AG08396 (cell line): ENCODE measurements at regions not wholly inside any gene's neighbourhood (a gene's known extent, or its start where the extent isn't known, plus 50 kb on each side); places are given as distances from the start of the nearest gene placed in this dataset.

Source experiments
- DNase-seq: peaks from one replicate; pipeline ENCODE4 v3.0.0; 2012; ENCODE audit warnings: low spot score, mixed read lengths

DNA sequence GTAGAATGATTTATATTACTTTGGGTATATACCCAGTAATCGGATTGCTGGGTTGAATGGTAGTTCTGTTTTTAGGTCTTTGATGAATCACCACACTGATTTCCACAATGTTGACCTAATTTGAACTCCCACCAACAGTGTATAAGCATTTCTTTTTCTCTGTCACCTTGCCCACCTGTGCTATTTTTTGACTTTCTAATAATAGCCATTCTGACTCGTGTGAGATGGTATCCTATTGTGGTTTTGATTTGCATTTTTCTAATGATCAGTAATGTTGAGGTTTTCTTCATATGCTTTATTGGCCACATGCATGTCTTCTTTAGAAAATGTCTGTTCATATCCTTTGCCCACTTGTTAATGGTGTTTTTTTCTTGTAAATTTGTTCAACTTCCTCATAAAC lies 340.8 kb downstream of the PLOD2 start:
- DNase-seq = no peak

DNA sequence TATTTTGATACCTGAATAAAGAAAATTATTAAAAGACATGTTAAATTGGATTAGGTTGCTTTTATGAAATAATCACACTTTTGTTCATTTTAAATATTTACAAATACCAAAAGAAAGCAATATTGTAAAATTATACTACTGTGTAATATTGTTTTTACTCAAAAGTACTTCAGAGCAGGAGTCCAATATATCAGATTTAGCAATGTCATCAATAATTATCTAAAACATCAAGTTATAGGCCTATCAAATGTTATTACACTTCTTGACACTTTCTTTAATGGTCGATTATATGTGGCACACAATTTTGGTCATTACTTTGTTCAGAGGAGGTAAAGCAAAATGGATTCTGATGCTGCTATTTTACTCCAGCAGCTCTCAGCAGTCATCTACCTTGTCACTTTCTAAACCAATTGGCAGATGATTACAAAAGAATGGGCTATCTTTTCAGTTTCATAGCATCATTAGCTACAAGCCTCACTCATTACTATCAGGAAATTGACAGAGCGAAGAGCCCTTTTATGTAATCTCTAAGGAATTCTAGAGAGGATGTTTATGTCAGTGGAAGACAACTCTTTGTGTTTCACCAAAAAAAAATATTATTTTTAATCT lies 318.6 kb downstream of the PLOD2 start:
- DNase-seq = no peak

DNA sequence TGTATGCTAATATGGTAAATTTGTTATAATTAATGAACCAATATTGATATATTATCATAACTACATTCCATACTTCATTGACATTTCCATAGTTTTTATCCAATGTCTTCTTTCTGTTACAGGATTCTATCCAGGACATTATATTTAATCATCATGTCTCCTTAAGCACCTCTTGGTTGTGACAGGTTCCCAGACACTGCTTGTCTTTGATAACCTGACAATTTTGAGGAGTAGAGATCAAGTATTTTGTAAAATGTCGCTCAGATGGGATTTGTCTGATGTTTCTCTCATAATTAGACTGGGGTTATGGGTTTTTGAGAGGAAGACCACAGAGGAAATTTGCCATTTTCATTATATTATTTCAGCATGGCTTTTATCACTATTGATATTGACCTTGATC lies 317.4 kb downstream of the PLOD2 start:
- no peak for DNase-seq

DNA sequence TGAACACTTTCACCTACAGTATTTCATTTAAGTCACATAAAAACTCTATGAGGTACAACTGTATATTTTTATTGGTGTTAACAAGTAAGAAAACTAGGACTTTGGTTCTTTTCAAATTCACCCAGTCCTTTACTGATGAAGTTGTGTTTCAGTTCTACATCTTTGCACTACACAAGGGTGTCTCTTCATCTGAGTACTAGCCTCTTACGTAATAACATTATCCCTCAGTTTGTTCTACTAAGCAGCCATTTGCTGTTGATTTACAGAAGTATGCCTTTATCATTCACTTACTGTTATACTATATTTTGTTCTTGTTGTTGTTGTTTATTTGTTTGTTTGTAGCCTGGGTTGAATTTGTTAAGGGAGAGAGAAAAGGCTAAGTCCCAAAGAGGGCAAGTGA lies 311.9 kb downstream of the PLOD2 start:
- no peak for DNase-seq

DNA sequence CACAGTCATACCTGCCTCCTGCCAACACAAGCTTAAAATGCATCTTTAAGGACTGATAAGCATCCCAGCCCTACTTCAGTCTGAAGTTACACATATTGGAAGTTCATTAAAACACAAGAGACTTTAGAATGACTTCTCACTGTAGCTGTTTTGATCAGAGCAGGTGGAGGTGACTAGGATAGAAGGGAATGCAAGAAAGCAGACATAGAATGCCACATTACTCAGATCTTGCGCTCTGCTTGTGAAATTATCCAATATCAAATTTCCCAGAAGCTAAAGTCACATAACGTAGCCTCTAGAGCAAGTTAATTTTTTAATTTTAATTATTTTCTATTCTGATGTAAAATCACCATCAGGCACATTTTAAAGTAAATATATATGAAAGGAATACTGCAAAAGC lies 306.5 kb downstream of the PLOD2 start:
- no peak for DNase-seq

DNA sequence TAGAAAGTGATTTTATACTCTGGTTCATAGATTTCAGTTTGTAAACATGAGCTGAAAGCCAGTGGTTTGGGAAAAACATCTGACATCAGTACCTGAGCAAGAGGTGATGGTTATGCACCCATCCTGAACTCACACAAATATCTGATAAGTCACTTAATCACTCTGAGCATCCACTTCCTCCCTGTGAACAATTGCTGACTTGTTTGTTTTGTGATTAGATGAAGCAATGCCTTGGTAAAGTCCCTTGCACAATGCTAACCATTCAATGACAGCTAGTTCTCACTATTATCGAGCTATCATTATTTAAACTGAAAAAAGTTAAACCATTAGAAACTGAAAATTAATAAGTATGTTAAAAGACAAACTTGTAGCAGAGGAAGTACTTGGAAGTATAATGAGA lies 303.0 kb downstream of the PLOD2 start:
- no peak for DNase-seq

DNA sequence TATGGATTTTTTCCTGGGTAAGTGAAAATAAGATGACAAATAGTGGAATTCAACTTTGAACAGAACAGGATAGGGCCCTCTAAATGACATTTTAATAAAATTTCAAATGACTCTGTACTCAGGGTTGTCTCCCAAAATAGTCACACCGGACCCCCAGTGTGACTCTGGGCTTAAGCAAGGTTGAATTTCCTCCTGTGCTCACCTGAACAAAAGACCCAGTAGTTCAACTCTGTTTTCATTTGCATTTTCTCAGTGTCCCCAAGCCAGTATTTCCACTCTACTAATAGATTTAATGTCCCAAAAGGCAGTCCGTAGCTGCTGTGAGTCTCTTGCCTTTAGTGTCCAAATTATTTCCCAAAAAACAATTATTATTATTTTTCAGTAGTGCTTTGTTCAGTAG lies 296.6 kb downstream of the PLOD2 start:
- no peak for DNase-seq

DNA sequence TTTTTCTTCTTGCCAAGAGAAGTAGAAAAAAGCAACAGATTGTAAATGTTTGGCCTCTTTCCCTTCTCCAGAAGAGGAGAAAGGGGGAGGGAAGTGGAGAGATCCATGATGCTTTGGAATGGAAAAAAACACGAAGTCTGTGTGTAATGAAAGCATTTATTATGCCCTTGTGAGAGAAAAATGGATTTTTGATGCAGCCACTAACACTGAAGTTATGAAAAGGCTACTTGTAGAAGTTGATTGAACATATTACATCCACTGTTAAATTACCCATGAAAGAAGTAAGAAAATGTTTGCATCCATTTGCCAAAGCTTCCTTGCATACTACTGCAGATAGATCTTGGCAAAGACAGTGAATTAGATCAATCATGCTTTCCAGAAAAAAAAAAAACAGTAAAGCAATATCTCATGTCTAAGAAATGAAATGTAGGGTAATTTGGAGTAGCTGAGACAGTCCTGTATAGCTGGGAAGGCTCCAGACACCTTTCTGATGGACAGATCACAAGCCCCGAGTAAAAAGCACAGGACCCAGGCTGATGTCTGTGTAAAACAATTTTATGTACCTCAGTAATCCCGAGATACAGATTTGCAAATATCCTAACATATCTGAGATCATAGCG lies 295.5 kb downstream of the PLOD2 start:
- DNase-seq = no peak

DNA sequence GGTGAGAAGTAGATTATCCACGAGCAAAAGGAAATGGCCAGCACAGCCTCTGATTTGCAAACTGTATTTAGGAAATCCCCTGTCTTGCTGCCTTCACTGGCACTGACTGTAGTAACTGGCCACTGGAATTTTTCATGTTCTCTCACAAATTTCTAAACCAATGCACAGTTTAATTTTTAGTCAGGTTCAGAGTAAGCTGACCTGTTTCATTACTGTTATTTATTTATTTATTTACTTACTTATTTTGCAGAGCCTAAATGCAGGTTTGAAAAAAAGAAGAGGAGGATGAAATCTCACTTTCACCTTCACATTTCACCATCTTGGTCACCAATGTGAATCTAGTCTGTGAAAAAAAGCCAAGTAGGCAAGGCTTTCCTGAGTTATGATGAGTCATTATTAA lies 291.0 kb downstream of the PLOD2 start:
- no peak for DNase-seq

DNA sequence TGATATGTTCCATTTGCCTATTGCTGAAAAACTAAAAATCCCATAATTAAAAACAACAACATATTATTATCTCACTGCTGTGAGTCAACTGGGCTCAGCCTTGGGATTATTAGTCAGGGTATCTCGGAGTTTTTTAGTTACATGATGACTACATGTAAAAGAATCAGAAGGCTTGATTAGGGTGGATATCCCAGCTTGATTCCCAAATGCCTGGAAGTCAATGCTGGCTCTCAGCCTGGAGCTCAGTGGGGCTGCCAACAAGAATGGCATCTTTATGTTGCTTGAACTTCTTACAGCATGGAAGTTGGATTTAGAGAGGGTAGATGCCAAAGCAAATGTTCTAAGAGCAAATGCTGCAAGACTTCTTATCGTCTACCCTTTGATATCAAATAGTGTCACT lies 278.5 kb downstream of the PLOD2 start:
- DNase-seq = peak; percentile 5

DNA sequence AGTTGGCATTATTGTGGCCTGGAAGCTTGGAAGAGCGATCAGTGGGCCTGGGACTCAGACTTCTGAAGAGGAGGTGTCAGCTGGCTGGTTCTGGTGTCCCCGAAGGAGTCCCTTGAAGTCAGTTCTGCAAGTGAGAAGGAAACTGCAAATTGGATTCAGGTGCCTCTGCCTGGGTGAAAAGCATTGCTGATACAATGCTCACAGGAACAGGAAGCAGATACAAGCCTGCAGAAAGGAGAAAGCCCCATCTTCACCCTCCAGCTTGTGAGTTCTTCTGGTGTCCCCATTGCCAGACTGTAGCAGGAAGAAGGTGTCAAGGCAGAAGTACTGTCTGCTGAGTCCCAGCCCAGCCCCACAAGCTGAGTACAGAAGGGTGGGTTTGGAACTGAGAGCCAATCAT lies 271.3 kb downstream of the PLOD2 start:
- DNase-seq = no peak

DNA sequence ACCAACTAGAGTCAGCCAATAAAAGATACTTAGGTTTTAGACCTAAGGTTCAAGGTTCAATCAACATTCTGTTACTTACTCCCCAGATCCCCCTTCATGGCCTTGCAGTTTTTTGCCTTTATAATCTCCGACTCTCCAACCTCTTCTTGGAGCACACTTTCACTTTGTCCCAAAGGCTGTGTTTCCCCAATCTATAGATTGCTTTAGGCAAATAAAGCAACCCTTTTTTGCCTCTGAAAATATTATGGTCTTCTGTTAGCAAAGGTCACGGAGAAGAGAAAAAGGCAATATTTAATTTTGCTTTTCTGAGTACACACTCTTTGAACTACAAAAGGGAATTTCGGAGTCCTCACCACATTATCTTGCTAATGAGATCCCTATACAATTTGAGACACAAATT lies 268.1 kb downstream of the PLOD2 start:
- DNase-seq = no peak

DNA sequence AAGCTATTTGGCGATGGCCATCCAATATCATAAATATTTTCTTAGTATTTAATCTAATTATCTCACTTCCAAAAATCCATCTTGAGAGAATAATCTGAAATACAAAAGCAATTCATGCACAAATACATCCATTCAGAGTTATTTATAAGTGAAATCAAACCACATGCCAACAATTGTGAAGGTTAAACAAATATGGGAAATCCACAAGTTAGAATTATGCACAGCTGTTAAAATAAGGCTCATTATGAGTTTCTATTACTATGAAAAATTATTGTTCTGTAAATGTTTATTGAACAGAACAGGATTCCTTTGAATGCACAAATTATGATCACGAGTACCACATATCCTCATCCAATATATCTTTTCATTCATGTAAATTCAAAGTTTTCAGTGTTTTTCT lies 267.7 kb downstream of the PLOD2 start:
- DNase-seq = no peak

DNA sequence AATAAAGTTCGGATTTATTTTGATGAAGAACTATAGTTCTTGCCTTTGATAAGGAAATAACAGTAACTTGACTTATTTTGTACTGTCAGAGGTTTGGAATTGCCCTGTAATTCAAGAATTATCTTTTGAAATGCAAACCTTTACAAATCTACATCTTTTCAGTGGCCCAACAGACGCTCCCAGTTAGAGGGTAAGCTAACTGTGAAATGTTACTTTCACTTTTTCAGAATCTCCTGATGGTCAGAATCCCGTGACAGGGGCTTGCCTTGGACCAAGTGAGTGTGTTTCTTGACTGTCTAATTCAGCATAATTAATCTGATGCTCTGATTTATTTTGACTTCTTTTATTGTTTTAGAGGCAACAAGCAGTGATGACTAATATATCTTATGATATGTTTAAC lies 262.5 kb downstream of the PLOD2 start:
- no peak for DNase-seq

DNA sequence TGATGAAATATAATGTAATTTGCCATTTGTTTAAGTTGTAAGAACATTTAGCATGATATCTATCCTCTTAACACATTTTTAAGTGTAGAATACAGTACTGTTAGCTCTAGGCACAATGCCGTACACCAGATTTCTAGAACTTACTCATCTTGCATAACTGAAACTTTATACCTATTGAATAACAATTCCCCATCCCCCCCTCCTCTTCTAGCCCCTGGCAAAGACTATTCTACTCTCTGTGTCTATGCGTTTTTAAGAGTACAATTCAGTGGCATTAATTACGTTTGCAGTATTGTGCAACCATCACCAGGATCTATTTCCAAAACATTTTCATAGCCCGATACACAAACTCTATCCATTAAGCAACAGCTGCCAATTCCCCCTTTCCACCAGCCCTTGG lies 261.7 kb downstream of the PLOD2 start:
- no peak for DNase-seq

DNA sequence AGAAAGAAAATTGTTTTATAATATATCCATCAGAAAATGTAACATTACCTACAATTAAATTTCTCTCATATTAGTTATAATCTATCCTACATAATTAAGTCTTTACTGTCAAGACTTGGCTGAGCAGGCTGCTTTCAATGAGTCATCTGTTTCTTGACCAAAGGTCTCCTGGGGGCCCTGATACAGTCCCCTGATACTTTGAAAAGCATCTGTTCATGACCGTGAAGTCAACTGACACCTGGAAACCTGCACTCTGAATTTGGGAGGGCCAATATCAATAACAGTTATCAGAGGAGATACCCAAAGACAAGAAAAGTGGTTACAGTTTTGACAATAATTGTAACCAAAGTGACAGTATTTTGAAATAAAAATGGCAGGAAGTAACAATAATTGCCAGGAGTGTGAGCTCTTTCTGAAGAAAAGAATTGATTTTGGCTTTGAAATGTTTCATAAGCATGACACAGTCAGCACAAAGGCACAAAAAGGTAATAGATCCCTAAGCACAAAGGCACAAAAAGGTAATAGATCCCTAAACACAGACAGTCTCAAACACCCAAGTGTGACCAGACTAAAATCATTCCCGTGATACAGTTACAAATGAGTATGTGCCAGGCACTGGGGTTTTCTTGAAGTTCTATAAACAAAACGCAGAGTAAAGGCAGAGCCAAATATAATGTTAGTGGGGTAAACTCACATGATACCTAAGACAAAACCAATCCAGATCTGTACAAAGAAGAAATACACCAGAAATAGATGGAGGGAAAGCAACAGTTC lies 260.7 kb downstream of the PLOD2 start:
- no peak for DNase-seq

DNA sequence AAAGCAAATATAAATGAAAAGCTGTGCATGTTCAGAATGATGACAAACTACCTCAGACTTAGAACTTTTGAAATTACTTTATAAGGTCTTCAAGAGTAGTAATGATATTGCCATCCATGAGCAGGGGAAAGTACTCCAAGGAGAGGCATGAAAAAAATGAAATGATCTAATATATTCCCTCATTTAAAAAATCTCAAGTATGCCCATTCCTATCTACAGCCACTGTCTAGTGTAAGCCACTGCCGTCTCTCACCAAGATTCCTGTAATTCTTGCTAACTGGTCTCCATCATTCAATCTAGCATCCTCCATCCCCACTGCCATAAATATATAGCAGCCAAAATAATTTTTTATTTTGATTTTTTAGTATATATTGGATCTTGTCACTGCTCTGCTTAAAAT lies 258.8 kb downstream of the PLOD2 start:
- no peak for DNase-seq

DNA sequence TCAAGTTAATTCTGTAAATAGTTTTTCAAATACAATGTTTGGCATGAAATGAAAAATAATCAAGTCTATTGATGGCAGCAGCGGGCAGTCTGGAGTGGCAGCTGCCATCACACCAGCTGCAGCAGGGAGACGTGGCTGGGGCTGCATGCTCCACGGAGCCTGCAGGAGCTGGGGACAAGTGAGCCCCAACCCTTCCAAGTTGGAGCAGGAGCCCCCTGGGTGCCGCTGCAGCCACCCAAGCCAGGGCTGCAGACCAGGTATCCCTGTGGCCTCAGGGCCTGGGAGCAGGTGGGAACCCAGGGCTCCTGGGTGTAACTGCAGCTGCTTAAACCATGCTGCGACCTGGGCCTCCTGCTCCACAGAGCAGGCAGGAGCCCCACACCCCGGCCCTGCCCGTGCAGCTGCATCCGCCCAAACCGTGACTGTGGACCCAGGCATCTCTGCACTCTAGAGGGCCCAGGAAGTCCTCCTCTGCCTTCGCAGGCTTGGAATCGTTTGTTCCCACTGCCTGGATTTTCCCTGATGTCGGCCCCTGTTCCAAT lies 257.4 kb downstream of the PLOD2 start:
- DNase-seq = no peak

DNA sequence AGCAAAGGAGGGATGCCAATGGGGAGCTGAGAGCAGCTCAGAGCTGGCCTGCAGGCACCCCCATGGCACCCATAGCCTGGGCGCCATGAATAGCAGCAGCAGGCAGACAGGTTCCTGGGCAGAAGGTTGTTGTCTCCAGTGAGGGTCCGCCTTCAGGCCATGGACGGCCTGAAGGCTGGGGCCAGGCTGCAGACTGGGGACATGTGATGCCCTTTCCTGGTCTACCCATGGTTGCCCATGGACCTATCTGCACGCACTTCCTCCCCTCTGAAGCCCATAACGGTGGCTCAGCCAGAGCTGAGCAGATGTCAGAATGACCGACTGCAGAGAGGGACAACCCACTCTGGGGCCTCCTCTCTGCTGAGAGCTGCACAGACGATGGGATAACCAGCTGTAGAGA lies 256.8 kb downstream of the PLOD2 start:
- DNase-seq = no peak

DNA sequence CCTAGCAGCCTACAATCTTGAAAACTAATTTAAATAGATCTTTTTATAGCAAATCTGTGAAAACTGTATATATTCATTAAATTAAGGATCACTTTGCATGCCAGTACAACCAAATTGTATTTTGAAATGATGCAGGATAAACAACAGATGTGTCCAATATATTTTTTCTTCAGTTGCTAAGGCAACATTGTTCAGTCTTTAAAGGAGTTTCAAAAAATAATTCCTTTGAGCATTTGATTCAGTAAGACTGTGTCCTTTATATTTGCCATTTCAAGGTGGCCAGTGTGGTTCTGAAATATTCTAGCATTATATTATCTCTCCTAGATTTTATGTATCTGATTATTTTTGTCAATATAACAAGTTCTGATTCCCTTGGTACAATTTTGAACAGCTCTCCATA lies 254.7 kb downstream of the PLOD2 start:
- no peak for DNase-seq

DNA sequence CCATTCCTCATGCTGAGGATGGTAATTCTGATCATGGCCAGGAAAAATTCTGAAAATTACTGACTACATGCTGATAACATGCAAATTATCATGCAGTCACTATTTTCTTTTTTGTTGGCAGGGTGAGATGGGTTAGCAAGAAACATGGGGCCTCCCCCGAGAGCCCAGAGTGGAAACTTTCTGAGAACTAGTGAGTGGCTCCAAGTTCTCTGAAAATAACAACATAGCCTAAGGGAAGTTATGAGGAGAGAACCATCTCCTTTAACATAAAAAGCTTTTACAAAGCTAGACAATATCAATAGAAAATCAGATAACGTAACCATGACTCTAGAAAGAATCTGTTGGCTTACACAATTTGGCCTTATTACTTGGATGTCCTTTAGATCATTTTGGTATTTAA lies 254.2 kb downstream of the PLOD2 start:
- no peak for DNase-seq

DNA sequence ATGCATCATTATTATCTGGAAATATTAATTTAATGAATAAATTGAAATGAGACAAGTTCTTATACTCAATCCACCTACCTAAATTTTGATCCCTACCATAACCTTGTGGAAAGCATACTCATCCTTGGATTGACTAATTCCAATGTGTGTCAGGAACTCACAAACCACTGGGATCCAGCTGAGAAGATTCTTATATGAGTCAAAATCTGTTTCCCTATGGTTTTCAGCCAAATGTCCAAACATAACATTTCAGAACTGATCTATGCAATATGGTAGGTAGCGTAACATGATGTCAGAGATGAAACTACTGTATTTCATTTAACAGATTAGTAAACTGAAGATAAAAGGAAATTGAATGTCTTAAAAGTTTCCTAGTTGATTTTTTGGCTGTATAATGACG lies 250.0 kb downstream of the PLOD2 start:
- DNase-seq = no peak

DNA sequence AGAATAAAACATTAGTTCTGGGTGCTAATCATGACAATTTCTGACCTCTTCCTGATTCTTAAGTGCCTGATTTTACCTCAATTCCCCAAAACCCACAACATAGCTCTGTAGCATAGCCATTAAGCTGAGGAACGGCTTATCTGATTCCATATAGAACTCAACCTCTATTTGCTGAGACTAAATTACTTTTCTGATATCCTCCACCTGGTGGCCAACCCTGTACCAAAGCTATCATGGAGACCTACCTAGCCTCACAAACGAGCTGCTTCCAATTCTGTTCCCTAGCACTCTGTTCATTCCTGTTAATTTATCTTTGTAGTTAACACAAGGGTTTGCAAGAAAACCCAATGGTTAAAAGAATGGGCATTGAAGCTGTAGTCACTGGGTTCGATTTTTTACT lies 245.2 kb downstream of the PLOD2 start:
- no peak for DNase-seq
